T follicular helper cell (primary cell): ENCODE measurements at regions not wholly inside any gene's neighbourhood (a gene's known extent, or its start where the extent isn't known, plus 50 kb on each side); places are given as distances from the start of the nearest gene placed in this dataset.
"Not testable (repeated sequence)": the region's sequence is repeated elsewhere in the genome, so short reads cannot be mapped to it uniquely, and the experiment has no call there.

ENCODE experiments used
- DNase-seq: peaks from one replicate; pipeline ENCODE4 v3.0.0-alpha.2; 2020; ENCODE audit warnings: low read depth

DNA sequence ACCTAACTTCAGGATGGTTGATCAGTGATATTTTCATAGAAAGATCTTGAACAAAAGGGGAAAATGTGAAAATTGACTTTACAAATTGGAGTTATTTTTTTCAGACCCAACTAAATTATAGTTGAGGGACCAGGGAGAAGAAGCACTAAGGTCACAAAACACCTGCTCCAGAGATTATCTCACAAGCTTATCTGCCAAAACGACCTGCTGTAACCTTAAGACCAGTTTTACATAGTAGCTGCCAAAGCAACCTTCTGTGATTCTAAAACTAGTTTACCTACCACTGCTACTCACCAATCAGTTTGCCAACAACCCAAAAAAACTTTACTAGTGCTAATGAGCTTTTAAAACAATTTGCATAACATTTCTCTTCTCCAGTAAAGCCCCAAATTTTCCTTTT is 972.1 kb downstream of the C4orf33 start:
- no peak for DNase-seq

- no peak for DNase-seq
Measured at GRCh38 chr4:130071746-130072145, 975.8 kb downstream of the C4orf33 start.

DNA sequence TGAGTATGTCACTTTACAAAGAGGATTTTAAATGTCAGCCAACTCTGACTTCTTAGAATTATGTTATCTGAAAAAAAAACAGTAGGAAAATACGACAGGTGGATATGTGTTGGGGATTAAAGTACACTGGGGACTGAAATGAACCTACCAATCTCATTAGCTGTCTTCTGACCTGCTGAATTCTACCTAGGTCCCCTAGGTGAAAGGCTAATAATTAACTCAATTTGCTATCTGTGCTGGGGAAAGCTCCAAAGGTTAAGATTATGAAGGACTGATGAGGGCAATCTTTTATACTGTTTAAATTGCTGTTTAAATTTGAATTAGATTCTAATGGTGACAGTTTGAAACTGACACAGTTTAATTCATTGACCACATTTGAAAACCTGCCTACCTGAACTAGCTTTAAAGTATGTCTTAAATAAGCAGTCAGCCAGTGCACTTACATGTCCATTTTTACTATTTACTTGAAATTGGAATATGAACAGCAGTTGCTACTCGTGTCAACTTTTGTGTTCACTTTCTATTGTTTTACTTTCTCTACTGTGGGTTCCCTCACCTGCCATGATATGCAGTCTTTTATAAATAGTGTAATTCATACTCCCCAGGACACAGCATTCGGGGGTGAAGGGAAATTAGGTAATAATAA is 977.3 kb downstream of the C4orf33 start:
- no peak for DNase-seq

GRCh38 chr4:130074096-130074495 is 978.1 kb downstream of the C4orf33 start:
- no peak for DNase-seq

- DNase-seq: no peak
Measured at GRCh38 chr4:130077275-130077674, 981.3 kb downstream of the C4orf33 start.

DNA sequence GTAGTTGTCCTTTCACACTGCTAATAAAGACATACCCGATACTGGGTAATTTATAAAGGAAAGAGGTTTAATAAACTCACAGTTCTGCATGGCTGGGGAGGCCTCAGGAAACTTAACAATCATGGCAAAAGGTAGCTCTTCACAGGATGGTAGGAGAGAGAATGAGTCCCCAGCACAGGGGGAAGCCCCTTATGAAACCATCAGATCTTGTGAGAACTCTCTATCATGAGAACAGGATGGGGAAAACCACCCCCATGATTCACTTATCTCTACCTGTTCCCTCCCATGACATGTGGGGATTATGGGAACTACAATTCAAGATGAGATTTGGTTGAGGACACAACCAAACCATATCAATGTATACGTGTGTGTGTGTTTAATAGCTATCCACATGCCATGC is 983.1 kb downstream of the C4orf33 start:
- DNase-seq: not testable (repeated sequence)

DNA sequence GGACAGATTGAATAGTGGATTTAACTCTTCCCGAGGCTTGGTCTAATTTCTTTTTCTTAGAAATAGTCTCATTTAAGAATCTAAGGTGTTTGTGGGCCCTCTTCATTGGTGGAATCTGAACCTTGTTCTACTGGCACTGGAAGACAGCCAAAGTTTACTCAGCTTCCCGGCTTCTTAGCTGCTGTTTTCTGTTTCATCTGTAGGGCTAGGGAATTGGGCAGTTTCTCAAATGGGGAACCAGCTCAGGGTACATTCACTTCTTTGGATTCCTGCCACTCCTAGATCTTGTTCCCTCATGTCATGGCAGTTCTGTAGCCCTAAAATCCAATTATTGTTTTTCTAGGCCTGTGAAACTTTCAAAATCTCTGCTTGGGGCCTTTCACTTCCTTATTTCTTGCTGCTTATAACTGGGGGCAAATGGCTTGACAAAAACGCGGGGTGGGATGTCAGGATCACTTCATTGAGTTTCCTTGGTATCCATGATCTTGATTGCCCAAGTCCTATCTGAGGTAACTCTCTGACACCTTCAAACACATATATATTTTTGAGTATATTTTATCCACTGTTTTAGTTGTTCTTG is 985.0 kb downstream of the C4orf33 start:
- no peak for DNase-seq

GRCh38 chr4:130090427-130090826 is 994.5 kb downstream of the C4orf33 start:
- no peak for DNase-seq

GRCh38 chr4:130092187-130093015 is 996.4 kb downstream of the C4orf33 start:
- DNase-seq: no peak

DNA sequence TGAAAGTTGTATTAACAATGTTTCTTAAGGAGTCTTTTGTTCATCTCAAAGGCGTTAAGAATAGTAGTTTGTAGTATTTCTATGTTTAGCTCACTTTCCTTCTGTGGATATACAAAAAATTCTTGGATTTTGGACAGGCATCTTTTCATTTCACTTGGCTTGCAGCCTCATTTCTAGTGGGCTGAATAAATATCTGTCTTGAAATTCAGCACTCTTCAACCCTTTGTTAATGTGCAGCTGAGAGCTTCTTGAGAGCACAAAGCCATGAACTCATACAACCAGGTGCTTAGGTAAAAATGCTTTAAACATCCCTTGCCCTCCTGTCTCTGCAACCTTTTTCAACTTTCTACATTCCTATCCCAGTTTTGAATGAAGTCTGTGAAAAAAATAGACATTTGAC is 1003.2 kb downstream of the C4orf33 start:
- no peak for DNase-seq

GRCh38 chr4:130110189-130110588 is 1014.2 kb downstream of the C4orf33 start:
- no peak for DNase-seq

GRCh38 chr4:130110770-130111169 is 1014.8 kb downstream of the C4orf33 start:
- no peak for DNase-seq

DNA sequence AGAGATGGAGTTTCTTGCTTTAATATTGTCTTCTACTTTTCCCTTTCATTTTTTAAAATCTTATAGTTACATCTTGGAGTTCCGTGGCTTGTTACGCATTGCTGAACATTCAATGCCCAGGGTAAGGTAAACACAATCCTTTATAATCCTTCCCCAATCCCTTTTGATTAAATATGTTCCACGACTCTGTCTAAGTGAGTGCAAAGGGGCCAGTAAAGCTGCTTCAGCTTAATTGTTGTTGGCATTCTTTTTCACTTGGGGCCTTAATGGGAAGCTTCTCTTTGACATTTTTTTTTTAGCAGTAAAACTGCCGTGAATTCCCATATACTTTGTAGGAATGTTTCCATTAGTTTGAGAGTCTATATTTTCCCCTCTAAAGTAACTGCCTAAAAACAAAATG is 1028.1 kb downstream of the C4orf33 start:
- no peak for DNase-seq

DNA sequence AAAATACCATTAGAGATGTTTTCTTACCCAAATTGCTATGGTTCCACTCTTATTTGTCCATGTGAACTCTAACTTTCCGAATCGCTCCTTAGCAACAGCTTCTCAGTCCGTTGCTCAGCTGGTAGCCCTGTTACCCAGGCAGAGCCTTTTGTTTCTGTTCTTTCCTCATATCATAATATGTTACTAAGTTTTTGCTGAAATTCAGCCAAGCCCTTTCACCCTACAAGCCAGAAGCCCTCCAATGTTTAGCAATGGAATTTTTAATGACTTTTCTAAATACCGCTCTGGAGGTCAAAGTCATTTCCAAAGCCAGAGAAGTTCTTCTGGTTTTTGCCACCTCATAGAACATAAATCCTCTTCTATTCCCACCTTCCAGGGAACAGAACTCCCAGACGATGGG is 1029.5 kb downstream of the C4orf33 start:
- DNase-seq: no peak

GRCh38 chr4:130127297-130127696 is 1031.3 kb downstream of the C4orf33 start:
- no peak for DNase-seq

GRCh38 chr4:130131536-130131935 is 1035.6 kb downstream of the C4orf33 start:
- no peak for DNase-seq

DNA sequence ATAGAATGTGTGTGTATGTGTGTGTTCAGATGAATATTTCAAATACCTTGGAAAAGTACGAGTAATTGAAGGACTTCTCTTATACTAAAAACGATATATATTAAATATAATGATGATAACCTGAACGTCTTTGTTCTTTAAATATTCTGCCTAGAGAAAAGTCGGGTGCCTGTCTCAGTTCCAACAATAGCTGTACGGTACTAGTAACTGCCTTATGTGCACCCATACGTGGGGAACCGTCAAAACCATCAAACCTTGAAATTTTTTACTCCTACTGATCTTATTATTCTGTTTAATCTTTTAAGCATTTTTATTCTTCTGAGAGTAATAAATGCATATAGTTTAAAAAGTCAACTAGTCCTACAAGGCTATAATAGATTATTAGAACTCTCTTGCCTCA is 1045.7 kb downstream of the C4orf33 start:
- DNase-seq: no peak

DNA sequence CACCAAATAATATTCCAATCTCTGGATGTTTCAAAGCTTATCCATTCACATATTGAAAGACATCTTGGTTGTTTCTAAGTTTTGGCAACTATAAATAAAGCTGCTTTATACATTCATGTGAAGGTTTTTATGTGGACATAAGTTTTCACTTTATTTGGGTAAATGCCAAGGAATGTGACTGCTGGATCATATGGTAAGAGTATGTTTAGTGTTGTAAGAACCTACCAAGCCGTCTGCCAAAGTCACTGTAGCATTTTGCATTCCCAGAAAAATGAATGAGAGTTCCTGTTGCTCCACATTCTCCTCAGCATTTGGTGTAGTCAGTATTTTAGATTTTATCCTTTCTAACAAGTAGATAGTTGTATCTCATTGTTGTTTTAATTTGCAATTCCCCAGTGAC is 1047.7 kb downstream of the C4orf33 start:
- no peak for DNase-seq

- DNase-seq: no peak
Measured at GRCh38 chr4:130146773-130147172, 1050.8 kb downstream of the C4orf33 start.

DNA sequence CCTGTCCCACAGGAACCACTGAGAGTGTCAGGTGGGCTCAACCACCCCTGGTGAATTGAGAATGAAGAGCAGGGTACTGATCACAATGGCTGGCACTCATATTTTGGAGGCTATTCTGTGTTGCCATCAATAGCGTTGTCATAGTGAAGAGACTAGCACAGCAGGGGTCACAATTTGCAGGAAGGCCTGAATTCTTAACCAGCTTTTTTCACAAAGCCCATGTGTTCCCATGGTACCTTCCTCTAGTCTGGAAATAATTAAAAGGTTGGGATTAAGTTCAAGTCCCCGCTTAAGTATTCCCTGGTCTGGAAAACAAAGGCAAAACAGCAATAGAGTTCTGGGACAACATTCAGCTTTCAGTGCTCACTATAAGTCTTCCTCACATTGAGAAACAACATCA is 1051.7 kb downstream of the C4orf33 start:
- DNase-seq: no peak

DNA sequence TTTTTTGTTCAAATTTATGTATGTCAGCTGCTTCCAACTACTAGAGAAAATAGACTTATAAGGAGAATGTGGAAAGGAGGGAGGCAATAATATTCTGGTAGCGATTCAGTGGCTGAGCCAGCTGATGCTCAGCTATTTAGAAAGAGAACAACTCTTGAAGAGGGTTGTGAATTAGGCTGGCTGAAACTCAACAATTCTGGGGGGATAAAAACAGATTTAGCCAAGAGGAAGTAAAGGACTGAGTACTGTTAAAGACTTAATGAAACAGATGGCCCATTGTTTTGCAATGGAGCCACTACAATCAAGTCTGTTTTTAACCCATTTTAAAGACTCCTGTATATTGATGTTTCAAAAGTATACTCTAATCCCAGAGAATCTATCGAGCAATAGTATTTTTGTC is 1058.9 kb downstream of the C4orf33 start:
- DNase-seq: no peak

DNA sequence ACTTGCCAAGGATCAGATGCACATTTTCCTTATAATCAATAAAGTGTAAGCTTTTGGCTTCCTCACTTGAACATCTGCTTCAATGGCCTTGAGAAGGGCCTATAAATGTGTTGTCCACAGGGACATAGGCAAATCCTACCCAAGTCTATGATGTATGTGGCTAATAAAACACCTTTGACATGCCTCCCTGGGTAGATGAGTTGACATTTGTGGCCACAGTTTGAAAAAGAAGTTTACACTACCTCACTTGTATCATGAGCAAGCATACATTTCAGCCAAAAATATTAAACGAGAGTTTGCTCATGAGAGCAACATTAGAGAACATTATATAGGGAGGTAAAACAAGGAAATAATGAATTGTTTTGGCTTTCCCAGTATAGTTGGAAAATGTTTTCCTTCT is 1067.7 kb downstream of the C4orf33 start:
- DNase-seq: no peak

DNA sequence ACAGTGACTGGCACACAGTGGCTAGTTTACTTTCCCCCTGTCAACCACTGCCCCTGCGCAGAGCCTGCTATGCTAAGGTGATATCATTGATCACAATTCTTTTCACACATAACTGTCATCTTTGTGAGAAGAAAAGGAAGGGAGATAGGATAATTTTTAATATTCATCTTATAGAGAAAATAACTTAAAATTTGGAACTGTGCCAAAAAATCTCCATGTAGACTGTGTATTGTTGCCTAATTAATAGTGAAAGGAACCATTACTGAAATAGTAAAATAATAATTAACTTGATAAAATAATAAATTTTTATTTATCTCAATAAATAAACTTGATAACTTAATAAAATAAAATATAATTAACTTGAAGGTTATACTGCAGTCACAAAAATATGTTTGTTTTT is 1069.4 kb downstream of the C4orf33 start:
- no peak for DNase-seq
